ENCODE measurements at regions not wholly inside any gene's neighbourhood (a gene's known extent, or its start where the extent isn't known, plus 50 kb on each side); places are given as distances from the start of the nearest gene placed in this dataset.

- no peak overlapping the region for H3K27ac Mint-ChIP-seq
- TF ChIP-seq, protein P1, sequence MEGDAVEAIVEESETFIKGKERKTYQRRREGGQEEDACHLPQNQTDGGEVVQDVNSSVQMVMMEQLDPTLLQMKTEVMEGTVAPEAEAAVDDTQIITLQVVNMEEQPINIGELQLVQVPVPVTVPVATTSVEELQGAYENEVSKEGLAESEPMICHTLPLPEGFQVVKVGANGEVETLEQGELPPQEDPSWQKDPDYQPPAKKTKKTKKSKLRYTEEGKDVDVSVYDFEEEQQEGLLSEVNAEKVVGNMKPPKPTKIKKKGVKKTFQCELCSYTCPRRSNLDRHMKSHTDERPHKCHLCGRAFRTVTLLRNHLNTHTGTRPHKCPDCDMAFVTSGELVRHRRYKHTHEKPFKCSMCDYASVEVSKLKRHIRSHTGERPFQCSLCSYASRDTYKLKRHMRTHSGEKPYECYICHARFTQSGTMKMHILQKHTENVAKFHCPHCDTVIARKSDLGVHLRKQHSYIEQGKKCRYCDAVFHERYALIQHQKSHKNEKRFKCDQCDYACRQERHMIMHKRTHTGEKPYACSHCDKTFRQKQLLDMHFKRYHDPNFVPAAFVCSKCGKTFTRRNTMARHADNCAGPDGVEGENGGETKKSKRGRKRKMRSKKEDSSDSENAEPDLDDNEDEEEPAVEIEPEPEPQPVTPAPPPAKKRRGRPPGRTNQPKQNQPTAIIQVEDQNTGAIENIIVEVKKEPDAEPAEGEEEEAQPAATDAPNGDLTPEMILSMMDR (IDR thresholded peaks at IDR 0.05), result no peak
- no peaks in the 10 kb centered on the region for H3K36me3 Mint-ChIP-seq (ENCODE audit: low read depth)
- H3K27me3 Mint-ChIP-seq (ENCODE audit: low read depth, poor library complexity), result no peaks in the 10 kb centered on the region
- H3K4me3 Mint-ChIP-seq, result no peak overlapping the region
- DNase-seq, result no peak
- no peaks in the 10 kb centered on the region for H3K4me1 Mint-ChIP-seq
- peaks cover 6% of the 10 kb centered on the region for H3K9me3 Mint-ChIP-seq
Observed at GRCh38 chr14:86193756-86194155, 663.8 kb downstream of the FLRT2 start.

DNA sequence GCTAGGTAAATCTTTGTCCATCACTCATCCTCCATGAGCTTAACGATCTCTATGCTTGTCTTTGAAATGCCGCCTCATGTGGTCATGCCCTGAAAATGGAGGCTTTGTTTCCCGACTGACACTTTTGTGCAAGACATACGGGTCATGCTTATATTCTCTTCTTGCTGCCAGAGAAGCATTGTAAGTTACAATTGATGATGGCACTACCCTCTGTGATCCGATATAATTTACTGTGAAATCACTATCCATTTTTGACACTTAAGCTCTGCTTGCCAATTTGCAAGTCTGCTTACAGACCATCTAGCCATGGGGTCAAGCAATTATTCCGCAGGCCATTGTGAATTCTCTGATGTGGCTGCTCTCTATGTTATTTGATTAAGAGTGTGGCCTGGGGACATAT is 650.0 kb downstream of the FLRT2 start:
- DNase-seq, result no peak
- H3K9me3 Mint-ChIP-seq, result no peaks in the 10 kb centered on the region
- H3K36me3 Mint-ChIP-seq (ENCODE audit: low read depth), result no peaks in the 10 kb centered on the region
- peaks cover 11% of the 10 kb centered on the region for H3K4me1 Mint-ChIP-seq
- TF ChIP-seq, protein P1 (IDR thresholded peaks at IDR 0.05), result no peak
- H3K27ac Mint-ChIP-seq, result no peak overlapping the region
- peaks cover 12% of the 10 kb centered on the region for H3K27me3 Mint-ChIP-seq (ENCODE audit: low read depth, poor library complexity)
- H3K4me3 Mint-ChIP-seq, result no peak overlapping the region

- no peaks in the 10 kb centered on the region for H3K9me3 Mint-ChIP-seq
- H3K27ac Mint-ChIP-seq, result no peak overlapping the region
- TF ChIP-seq, protein P1 (IDR thresholded peaks at IDR 0.05), result no peak
- no peaks in the 10 kb centered on the region for H3K4me1 Mint-ChIP-seq
- DNase-seq, result no peak
- no peaks in the 10 kb centered on the region for H3K27me3 Mint-ChIP-seq (ENCODE audit: low read depth, poor library complexity)
- H3K36me3 Mint-ChIP-seq (ENCODE audit: low read depth), result no peaks in the 10 kb centered on the region
- no peak overlapping the region for H3K4me3 Mint-ChIP-seq
Observed at GRCh38 chr14:86168371-86168770, 638.4 kb downstream of the FLRT2 start.

DNA sequence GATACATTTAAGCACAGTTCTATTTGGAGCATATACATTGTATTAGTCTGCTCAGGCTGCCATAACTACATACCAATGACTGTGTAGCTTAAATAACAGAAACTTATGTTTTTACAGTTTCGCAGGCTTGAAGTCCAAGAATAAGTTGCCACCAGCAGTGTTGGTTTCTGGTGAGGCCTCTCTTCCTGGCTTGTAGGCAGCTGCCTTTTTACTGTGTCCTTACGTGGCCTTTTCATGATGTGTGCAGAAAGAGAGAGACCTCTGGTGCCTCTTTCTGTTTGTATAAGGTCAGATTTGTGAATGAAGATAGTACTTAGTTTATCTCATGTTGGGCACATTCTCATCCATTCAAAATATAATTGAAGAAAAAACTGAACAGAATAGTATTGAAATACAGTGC is 636.6 kb downstream of the FLRT2 start:
- H3K9me3 Mint-ChIP-seq, result no peaks in the 10 kb centered on the region
- DNase-seq, result no peak
- H3K27me3 Mint-ChIP-seq (ENCODE audit: low read depth, poor library complexity), result peaks cover 1% of the 10 kb centered on the region
- H3K27ac Mint-ChIP-seq, result no peak overlapping the region
- no peaks in the 10 kb centered on the region for H3K36me3 Mint-ChIP-seq (ENCODE audit: low read depth)
- no peak overlapping the region for H3K4me3 Mint-ChIP-seq
- no peaks in the 10 kb centered on the region for H3K4me1 Mint-ChIP-seq
- TF ChIP-seq, protein P1 (IDR thresholded peaks at IDR 0.05), result no peak

GRCh38 chr14:86153480-86153879 is 623.5 kb downstream of the FLRT2 start:
- no peak for DNase-seq
- TF ChIP-seq, protein P1 (IDR thresholded peaks at IDR 0.05), result peak; percentile 43
- H3K36me3 Mint-ChIP-seq (ENCODE audit: low read depth), result no peaks in the 10 kb centered on the region
- H3K27ac Mint-ChIP-seq, result no peak overlapping the region
- no peak overlapping the region for H3K4me3 Mint-ChIP-seq
- H3K4me1 Mint-ChIP-seq, result peaks cover 8% of the 10 kb centered on the region
- no peaks in the 10 kb centered on the region for H3K9me3 Mint-ChIP-seq
- H3K27me3 Mint-ChIP-seq (ENCODE audit: low read depth, poor library complexity), result no peaks in the 10 kb centered on the region

GRCh38 chr14:86143248-86143647 is 613.3 kb downstream of the FLRT2 start:
- Mint-ChIP-seq H3K4me3 (no peak overlapping the region), H3K27ac (no peak overlapping the region), H3K4me1 (no peaks in the 10 kb centered on the region), H3K27me3 (ENCODE audit: low read depth, poor library complexity) (no peaks in the 10 kb centered on the region), H3K9me3 (no peaks in the 10 kb centered on the region), H3K36me3 (ENCODE audit: low read depth) (no peaks in the 10 kb centered on the region)
- TF ChIP-seq, protein P1 (IDR thresholded peaks at IDR 0.05), result no peak
- DNase-seq, result no peak

Data from nephron progenitor cell (in vitro differentiated cells).